Stimulated activated CD8-positive, alpha-beta memory T cell treated with anti-CD3 and anti-CD28 coated beads, Interleukin-2, amount 100 ng/mL, for 1 hour (primary cell): ENCODE measurements at regions not wholly inside any gene's neighbourhood (a gene's known extent, or its start where the extent isn't known, plus 50 kb on each side); places are given as distances from the start of the nearest gene placed in this dataset.

Experiments
- DNase-seq, 2 donors: peaks; one replicate each; pipeline ENCODE4 v3.0.0-alpha.2; 2020; ENCODE audit warnings: low read depth in 2 of 2

DNA sequence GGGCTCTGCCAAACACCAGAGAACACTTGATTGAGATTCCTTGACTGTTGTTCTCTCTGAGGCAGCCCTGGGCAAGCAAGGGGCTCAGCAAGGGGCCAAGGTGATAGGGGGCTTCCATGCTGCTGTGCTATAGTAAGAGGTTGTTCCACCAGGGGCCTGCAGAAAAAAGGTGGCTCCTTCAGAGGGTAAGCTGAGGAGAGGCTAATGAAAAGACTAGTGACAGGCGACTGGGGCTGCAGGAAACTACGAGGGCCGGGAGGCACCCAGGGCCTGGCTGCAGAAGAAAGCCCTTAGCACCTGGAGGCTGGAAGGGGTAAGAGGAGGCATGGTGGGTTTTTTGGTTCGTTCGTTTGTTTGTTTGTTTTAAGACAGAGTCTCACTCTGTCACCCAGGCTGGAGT, 88.0 kb upstream of the CTNNA1 start:
- no peak for DNase-seq

DNA sequence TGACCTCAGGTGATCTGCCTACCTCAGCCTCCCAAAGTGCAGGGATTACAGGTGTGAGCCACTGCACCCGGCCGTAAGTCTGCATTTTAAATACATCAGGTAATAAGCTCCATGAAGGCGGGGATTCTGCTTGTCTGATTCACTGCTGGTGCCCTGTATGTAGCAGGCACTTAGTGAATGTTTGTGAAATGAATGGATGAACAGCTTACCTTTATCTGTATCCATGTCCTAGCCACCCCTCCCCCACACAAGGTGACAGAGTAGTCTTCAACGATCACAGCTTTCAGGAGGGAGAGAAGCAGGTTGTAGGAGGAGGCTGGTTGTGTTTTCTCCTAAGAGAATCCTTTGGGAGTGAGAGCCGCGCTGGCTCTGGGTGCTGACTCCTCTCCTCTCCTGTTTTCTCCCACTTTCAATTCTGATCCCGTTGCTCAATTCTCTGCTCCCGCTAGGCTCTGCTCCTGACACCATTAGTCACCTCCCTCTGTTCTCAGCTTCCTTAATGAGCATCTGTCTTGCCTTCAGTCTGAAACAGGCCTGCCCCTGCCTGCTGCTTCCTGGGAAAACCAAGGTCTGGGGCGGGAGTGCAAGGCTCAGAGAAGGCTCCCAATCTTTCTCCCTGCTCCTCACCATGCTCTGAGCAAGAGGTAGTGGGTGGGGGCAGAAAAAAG, 88.8 kb upstream of the CTNNA1 start:
- DNase-seq, result no peak

DNA sequence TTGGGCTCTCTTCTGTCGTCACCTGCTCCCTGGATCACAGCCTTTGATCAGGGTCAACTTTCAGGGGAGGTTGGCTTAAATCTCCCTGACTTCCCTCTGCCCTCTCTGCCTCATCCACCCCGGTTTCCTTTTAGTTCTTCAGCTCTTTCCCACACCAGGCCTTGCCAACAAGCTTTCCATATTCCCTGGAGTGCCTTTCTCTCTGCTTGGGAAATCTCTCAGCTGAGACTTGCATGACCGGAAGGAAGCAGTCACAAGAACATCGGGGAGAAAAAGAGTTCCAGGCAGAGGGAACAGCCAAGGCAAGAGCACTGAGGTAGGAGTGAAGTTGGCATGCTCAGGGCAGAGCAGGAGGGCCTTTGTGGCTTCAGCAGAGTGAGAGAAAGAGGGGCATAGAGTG, 88.4 kb upstream of the HSPA9 start:
- DNase-seq, result no peak

DNA sequence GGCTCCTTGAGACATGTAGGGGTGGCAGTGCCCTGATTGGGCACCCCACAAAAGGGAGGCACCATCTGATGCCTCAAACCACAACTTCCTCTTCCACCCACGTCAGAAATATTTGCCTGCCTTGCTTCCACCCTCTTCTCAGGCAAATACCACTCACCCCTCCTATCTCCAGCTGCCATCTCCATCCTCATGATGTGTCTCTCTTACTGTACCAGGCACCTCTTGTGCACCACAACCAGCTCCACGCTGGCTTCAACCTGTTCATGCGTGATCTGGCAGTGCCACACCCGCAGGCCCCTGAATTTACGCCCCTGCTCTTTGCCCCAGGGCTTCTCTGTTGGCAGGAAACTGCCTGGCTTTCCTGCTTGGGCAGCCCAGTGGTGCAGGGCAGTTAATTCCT, 87.8 kb upstream of the HSPA9 start:
- no peak for DNase-seq

DNA sequence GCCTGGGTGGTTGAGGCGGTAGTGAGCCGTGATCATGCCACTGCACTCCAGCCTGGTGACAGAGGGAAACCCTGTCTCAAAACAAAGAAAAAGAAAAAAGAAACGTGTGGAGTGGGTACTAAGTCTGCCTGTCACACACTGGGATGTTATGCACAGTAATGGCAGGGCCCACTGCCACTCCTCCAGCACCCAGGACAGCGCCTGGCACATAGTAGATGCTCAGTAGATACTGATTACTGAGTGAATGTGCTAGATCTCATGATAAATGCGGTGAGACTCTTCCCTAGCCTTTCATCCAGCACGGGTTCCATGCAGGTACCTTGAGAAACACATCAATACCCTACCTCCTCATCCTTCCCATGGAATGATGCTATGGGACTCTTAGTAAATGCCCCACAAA, 87.4 kb upstream of the HSPA9 start:
- no peak for DNase-seq

DNA sequence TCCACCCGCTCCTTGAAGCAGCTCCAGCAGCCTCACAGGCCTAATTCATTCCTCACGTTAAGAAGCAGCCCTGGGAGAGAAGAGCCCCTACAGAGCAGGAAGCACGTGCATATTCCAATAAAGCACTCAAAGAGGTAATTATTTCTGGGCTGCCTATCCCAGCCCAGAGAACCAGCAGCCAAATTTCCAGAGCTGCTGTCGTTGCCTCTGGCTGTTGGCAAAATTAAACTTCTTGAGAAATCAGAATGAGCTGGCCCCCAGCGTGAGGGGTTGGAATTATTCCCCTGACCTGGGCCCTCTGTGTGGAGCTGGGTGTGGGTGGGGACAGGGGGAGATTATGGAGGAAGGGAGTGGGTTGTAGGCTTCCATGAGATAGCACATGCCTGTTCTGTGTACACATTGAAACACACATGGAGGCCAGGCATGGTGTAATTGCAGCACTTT, 86.8 kb upstream of the HSPA9 start:
- no peak for DNase-seq

DNA sequence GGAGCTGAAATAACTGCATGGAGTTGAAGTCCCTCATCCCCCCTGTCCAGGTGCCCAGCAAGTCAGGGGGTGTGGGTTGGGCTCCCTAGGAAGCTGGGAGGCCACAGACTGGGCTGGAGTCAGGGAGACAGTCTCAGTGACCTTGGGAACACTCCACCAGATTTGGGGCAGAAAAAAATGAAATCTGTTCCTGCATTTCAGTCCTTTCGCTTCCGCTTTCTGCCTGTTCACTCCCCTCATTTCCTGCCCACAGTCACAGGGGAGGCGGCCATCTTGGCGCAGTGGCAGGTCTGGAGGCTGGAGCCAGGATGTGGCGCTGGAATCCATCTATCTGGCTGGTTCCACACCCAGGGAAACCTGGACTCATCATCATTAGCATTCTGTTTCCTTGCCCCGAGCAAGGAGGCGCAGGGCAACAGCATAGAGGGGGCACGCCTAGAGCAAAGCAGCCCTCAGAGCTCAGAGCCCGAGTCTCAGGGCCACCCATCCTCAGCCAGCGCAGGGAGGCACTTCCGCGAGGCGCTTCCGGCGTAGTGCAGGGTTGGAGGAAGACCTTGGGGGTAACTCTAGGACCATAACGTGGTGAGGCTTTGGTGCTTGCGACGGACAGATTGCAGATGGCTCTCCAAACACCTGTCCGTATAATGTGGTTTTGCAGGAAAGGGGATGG, 86.2 kb upstream of the HSPA9 start:
- no peak for DNase-seq

DNA sequence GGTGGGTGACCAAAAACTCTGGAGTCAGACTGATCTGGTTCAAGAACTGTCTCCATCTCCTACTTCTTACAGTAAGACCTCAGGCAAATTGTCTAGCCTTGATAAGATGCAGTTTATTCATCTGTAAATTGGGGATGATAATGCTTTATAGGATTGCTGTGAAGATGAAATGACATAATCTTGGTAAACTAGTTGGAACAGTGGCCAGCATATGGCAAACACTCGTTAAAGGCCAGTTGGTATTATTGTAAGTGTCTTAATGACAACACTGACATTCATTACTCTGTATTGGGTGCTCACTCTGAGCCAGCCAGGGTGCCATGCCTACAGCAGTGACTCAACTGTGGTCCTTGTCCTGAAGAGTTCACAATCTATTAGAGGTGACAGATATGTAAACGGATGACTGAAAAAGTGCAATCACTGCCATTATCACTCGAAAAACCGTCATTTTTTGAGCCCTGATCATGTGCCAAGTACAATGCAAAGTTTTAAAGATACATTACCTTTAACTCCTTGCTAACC, 84.9 kb upstream of the HSPA9 start:
- DNase-seq, result no peak

DNA sequence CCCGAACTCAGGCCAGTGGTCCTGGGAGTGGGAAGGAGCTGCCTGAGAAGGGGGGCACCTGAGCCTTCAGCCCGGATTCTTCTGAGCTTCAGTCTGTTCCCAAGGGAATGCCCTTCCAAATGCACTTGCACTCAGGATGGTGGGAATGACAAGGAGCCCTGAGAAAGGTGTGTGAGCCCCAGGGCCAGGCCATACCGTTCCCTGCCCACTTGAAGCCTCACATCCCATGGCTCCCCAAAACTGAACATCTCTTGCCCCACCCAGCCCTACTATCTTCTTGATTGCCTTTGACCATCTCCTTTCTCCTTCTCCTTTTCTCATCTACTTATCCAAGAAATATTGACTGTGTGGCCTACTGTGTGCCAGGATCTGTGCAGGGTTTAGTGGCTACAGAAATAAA, 84.4 kb upstream of the HSPA9 start:
- DNase-seq, result no peak

DNA sequence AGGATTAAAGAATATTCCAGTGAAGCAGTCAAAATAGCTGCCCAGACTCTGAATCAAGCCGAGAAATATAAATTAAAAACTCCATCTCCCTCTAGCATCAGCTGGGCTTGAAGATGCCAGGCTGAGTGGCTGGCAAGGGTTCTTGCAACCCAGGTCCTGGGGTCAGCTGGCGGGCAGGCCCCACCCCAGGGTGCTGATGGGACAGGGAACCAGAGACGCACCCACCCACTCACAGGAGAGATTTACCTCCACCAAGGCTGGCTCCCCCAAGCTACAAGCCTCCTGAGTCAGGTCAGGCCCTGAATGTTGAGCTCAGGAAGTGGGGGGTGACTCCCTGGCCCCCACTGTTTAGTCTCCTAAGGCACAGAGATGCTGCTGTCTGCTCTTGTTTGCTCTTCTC, 83.9 kb upstream of the HSPA9 start:
- no peak for DNase-seq

DNA sequence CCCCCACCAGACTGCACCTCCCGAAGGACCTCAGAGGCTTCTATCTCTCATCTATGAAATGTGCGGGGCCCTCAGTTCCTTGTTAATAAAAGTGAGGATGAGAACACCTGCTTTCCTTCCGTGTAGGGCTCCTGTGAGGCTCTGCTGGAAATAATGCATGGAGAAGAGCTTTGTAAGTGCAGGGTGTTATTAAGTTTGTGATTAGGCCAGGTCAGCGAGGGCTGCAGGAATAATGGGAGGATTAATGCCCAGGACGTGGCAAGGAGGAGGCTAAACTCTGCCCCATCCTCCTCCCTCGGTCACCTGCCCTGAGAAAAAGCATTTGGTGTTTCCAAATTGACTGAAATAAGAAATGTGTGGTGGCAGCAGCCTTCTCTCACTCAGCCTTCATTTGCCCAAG, 83.5 kb upstream of the HSPA9 start:
- no peak for DNase-seq

DNA sequence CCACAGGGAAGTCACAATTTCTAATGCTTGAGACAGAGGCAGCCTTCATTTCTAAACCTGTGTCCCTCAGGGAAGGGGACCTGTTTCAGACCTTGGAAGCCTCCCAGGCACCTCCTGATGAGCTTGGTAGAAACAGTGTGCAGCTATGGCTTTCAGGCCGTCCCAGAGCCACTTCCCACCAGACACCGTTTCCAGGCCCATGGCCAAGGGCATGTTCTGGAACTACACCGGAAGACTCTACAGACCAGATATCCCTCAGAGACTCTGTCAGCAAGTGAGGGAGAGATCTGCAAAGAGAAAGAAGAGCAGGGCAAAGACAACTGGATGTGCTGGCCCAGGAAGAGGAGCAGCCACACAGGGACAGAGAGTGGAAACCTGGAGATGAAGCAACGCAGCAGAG, 82.2 kb upstream of the HSPA9 start:
- no peak for DNase-seq

DNA sequence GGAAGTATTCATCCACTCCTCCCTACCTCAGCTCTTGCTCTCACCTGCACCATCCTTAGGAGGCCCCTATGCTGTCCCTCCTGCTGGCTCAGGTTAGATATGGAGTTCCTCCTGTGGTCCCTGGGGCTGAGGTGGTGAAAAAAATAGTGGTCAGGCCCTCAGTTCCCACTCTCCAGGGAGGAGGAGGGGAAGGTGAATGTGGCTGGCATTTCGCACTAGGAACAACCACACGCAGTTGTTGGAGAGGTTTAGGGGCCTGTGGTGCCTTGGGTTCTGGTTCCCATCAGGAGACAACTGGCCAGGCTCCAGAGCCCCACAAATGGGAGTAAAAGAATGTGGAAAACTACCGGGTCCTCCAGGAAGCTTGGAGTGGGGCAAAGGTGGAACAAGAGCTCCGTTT, 81.7 kb upstream of the HSPA9 start:
- DNase-seq, result no peak

DNA sequence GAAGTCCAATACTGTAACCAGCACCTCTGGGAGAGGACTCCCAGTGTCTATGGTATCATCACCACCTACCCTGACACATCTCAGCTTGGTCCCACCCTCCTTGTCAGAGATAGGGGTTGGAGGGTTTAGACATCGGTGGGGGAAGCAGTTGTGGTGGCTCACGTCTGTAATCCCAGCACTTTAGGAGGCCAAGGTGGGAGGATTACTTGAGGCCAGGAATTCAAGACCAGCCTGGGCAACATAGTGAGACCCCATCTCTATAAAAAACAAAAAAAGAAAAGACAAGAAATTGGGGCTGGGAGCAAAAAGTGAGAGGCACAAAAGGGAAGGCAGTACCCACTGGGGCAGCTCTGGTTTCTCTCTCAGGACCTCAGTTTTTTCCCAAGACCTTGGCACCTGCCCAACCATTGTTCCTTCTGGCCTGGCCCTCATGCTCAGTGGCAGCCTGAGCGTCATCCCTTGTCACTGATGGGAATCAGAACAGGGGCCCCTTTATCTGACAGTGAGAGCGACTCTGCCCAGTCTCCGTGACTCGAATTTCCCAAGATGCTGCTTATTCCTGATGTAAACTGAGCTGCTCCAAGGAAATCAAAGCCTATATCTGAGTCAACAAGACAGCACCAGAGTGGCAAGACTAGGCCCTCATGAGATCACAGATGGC, 80.5 kb upstream of the HSPA9 start:
- no peak for DNase-seq

DNA sequence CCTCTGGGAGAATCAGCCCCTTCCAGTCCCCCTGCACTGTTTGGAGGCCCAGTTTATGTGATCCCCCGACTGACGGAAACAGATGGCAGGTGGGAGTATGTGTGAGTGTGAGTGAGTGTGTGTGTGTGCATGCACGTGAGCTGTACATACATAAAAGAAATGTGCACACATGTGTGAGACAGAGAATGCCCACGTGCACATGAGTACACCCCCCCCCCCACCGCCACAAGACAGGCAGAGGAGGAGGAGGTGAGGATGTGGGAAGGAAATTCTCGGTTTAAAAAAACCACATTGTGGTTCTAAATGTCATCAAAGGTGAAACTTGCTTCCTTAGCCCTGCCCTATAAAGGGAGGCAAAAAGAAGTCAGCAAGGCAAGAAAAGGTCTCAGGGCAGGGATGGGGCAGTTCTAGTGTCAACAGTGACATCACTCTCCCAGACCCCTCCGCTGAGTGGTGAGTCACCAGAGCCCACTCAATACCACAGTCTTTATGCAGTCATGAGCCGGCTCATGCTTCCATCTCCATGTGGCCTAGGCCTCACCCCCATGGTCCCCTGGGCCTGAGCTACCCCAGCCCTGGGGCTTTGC, 79.2 kb upstream of the HSPA9 start:
- peak; percentile 7 to 45 for DNase-seq

DNA sequence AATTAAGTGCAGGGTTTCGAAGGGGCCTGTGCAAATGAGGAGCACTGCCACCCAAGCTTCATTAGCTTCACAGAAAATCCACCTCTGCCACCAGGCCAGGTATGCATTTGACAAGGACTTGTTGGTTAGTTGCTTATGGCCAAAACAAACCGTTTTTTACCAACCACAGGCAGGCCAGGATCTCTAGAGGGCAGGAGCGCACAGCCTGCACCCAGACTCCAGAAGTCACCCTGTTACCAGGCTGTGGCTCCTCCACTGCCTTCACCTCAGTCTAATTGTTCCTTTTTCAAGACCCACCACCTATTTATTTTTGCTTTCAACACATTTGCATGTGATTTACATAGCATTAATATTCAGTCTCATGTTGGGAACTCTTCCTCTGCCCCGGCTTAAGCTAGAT, 78.3 kb upstream of the HSPA9 start:
- no peak for DNase-seq

DNA sequence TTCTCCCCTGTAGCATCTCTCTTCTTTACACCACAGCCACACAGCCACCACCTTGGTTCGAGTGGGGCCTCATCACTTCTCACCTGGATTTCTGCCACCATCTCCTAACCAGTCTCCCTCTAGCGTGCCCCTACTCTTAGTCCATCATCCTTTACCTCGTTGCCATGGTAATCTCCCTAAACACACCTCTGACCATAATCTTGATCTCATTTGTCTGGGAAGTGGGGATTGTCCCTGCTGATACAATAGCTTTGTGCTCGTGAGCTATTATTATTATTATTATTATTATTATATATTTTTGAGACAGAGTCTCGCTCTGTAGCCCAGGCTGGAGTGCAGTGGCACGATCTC, 76.5 kb upstream of the HSPA9 start:
- no peak for DNase-seq

DNA sequence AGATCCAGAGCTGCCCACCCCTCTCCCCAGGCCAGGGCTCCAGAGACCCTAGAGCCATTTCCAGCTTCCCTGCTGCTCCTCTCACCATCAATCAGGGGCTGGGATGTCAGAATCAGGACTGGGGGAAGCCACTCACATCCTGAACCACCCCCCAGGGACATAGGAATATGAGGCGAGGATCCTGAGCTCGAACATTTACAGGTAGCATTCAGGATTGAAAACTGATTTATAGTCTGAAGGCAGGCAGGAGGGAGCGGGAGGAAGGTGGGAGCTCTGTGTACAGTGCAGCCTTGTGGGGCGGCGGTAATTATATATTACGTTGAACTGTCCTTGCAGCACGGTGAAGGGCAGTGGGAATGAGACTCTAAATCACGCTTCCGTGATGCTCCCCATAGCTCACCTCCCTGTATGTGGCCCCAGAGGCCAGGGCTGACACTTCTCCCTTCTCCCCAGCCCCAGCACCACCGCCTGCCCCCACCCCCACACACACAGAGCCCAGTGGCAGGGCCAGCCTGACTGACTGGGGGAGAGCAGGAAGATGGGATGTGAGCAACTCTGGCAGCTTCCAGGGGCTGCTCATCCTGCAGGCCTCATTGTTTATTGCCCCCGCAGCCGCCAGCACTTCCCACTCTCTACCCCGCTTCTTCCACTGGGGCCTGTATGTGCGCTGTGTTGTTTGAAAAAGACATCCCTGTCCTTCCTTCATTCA, 76.0 kb upstream of the HSPA9 start:
- no peak for DNase-seq

DNA sequence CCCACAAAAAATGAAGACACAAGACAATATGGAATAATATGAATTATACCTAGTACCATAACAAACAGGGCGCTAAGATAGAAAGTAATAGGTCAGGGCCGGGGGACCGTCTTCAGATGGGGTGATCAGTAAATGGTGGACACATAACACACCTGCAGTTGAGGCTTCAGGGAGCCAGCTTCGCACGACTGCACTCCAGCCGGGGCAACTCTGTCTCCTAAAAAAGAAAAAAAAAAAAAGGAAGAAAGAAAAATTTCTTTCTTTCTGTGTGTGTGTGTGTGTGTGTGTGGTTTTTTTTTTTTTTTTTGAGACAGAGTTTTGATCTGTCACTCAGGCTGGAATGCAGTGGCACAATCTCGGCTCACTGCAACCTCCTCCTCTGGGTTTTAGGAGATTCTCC, 75.0 kb upstream of the HSPA9 start:
- no peak for DNase-seq

DNA sequence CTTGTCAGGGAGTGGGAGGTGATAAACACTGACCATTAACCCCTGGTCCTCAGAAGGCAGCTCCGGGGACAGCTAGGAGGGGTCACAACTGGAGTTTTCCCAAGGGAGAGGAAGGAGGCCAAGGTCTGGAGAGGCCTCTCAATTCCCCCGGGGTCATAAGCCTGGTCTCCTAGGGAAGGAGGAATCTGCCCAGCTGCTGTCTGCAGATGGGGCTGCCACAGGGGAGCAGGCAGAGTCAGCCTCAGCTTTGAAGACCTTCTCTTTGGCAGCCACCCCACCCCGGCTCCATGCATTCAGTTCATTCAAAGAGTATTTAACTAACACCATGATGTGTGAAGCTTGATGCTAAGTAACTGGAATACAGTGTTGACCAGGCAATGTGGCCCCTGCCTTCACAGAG, 74.6 kb upstream of the HSPA9 start:
- no peak for DNase-seq

DNA sequence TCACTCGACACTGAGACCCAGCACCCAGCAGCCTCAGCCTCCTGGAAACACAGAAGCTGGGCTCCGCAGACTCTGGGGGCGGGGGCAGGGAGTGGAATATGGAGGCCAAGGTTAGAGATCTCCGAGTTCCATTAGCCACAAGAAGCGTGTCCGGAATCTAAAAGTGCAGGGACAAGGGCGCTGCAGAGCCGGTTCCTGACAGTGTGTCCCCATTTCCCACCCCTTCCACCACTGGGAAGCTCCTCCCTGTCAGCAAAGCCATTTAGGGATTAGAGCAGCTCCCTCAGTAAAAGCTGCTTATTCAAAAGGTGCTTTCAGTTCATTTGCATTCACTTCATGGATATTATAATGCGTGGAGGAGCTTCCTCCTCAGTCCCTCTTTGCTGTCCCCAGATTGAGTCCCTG, 74.1 kb upstream of the HSPA9 start:
- DNase-seq, result no peak

DNA sequence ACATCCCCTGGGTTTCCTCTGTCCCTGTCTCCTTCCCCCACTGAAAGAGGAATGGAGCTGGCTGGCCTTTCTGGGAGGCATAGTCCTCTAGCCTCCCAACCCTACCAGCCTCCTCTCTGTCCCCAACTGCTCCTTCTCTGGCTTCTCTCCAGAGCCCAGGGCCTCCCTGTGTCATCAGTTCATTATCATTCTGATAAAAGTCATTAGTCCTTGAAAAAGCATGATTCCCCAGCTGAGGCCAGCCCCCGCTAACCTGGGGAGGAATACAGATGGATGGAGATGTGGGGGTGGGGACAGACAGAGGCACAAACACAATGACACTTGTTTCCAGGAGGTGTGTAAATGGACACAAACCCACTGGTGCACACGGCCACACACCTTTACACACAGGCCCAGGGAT, 73.6 kb upstream of the HSPA9 start:
- no peak for DNase-seq
